Activated CD8-positive, alpha-beta memory T cell treated with anti-CD3 and anti-CD28 coated beads, Interleukin-2, amount 50 U/mL, for 1 hour (primary cell): ENCODE measurements at regions not wholly inside any gene's neighbourhood (a gene's known extent, or its start where the extent isn't known, plus 50 kb on each side); places are given as distances from the start of the nearest gene placed in this dataset.

Experiments used
- DNase-seq: peaks from one replicate; pipeline ENCODE4 v3.0.0-alpha.2; 2020; ENCODE audit errors: extremely low read depth

GRCh38 chr6:108778421-108779186, 69.6 kb upstream of the ARMC2 start:
- DNase-seq: no peak

- no peak for DNase-seq
Measured at GRCh38 chr6:108779536-108780275, 68.5 kb upstream of the ARMC2 start.

- no peak for DNase-seq
Measured at GRCh38 chr6:108780784-108781183, 67.4 kb upstream of the ARMC2 start.

GRCh38 chr6:108781419-108782100, 66.7 kb upstream of the ARMC2 start:
- no peak for DNase-seq

- peak; percentile 46 for DNase-seq
Measured at GRCh38 chr6:108782179-108783041, 65.8 kb upstream of the ARMC2 start.

- no peak for DNase-seq
Measured at GRCh38 chr6:108785653-108786052, 62.6 kb upstream of the ARMC2 start.

- DNase-seq: no peak
Measured at GRCh38 chr6:108788416-108788815, 59.8 kb upstream of the ARMC2 start.

- no peak for DNase-seq
Measured at GRCh38 chr6:108789475-108789874, 58.7 kb upstream of the ARMC2 start.

GRCh38 chr6:108791700-108792099, 56.5 kb upstream of the ARMC2 start:
- DNase-seq: no peak

- DNase-seq: no peak
Measured at GRCh38 chr6:108793516-108794251, 54.5 kb upstream of the ARMC2 start.

GRCh38 chr6:108795122-108795521, 53.1 kb upstream of the ARMC2 start:
- no peak for DNase-seq

GRCh38 chr6:108795814-108796213, 52.4 kb upstream of the ARMC2 start:
- no peak for DNase-seq

GRCh38 chr6:108796875-108797274, 51.3 kb upstream of the ARMC2 start:
- DNase-seq: no peak

GRCh38 chr6:108797951-108798669, 50.1 kb upstream of the ARMC2 start:
- no peak for DNase-seq
